Hematopoietic multipotent progenitor cell treated with erythropoietin and hydrocortisone succinate and interleukin-3 and kit ligand, for 6 days (in vitro differentiated cells): ENCODE measurements at regions not wholly inside any gene's neighbourhood (a gene's known extent, or its start where the extent isn't known, plus 50 kb on each side); places are given as distances from the start of the nearest gene placed in this dataset.
"Not testable (repeated sequence)": the region's sequence is repeated elsewhere in the genome, so short reads cannot be mapped to it uniquely, and the experiment has no call there.

Source experiments
- DNase-seq: peaks from one replicate; pipeline ENCODE4 v3.0.0-alpha.2; 2015

DNA sequence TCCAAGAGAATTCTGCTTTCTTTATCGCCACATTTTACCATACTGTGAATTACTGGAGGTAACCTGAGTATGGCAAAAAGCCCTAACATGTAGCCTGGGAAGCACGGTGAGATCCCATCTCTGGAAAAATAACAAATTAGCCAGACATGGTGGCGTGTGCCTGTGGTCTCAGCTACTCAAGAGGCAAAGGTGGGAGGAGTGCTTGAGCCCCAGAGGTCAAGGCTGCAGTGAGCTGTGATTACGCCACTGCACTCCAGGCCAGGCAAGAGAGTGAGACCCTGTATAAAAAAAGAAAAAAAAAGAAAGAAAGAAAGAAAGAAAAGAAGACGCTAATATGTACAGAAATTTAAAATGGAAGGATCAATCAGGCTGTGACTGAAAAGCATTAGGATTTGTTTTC is 57.7 kb upstream of the SESTD1 start:
- no peak for DNase-seq

DNA sequence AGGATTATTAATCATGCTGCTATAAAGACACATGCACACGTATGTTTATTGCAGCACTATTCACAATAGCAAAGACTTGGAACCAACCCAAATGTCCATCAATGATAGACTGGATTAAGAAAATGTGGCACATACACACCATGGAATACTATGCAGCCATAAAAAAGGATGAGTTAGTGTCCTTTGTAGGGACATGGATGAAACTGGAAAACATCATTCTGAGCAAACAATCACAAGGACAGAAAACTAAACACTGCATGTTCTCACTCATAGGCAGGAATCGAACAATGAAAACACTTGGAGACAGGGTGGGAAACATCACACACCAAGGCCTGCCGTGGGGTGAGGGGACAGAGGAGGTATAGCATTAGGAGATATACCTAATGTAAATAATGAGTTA is 56.4 kb upstream of the SESTD1 start:
- DNase-seq = not testable (repeated sequence)

DNA sequence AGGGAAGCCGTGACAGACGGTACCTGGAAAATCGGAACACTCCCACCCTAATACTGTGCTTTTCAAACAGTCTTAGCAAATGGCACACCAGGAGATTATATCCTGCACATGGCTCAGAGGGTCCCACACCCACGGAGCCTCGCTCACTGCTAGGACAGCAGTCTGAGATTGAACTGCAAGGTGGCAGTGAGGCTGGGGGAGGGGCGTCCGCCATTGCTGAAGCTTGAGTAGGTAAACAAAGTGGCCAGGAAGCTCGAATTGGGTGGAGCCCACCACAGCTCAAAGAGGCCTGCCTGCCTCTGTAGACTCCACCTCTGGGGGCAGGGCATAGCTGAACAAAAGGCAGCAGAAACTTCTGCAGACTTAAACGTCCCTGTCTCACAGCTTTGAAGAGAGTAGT is 50.1 kb upstream of the SESTD1 start:
- not testable (repeated sequence) for DNase-seq
